Gastroesophageal sphincter (tissue), 3 donors: ENCODE measurements at regions not wholly inside any gene's neighbourhood (a gene's known extent, or its start where the extent isn't known, plus 50 kb on each side); places are given as distances from the start of the nearest gene placed in this dataset.

Experiments
- EP300 ChIP-seq: sonication (generic); formaldehyde crosslinking; IDR thresholded peaks from one replicate; pipeline ENCODE4 v1.6.1; 2017; ENCODE audit warnings: antibody characterized with exemption, mild to moderate bottlenecking
- TF ChIP-seq, protein P1 (sequence below), 4 experiments: fragments of 200-600 bp in 2 of 4; fragments of 450-650 bp in 2 of 4; sonication (generic) in 1 of 4; IDR thresholded peaks; one replicate each; pipeline ENCODE4 v1.5.1; 2017 to 2019; ENCODE audit warnings: antibody characterized with exemption in 4 of 4, mild to moderate bottlenecking in 2 of 4, moderate library complexity in 2 of 4

DNA sequence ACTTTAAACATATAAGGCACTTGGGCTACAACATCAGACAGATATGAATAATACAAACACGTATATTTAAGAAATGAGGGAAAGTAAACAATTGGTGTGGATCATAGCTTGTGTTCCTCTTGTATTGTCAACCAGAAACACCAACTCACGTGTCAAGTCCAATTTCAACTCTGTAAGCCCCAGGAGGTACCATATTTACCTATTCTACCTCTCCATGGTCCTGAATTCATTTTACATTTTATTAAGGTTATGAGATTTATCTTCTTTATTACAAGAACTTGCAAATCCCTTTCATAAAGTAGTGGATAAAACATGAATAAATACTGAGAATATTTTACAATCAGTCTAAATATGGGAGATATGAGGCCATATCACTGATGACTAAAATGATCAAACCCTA is 501.6 kb downstream of the MAT2B start:
- TF ChIP-seq, protein P1, sequence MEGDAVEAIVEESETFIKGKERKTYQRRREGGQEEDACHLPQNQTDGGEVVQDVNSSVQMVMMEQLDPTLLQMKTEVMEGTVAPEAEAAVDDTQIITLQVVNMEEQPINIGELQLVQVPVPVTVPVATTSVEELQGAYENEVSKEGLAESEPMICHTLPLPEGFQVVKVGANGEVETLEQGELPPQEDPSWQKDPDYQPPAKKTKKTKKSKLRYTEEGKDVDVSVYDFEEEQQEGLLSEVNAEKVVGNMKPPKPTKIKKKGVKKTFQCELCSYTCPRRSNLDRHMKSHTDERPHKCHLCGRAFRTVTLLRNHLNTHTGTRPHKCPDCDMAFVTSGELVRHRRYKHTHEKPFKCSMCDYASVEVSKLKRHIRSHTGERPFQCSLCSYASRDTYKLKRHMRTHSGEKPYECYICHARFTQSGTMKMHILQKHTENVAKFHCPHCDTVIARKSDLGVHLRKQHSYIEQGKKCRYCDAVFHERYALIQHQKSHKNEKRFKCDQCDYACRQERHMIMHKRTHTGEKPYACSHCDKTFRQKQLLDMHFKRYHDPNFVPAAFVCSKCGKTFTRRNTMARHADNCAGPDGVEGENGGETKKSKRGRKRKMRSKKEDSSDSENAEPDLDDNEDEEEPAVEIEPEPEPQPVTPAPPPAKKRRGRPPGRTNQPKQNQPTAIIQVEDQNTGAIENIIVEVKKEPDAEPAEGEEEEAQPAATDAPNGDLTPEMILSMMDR (IDR thresholded peaks at IDR 0.05) = no peak
- no peak for TF ChIP-seq EP300
